H1 (cell line): ENCODE measurements at regions not wholly inside any gene's neighbourhood (a gene's known extent, or its start where the extent isn't known, plus 50 kb on each side); places are given as distances from the start of the nearest gene placed in this dataset.

Experiments
- CTCF ChIP-seq, 3 experiments: IDR thresholded peaks; 1 replicate in 2 of 3; 2 replicates in 1 of 3; pipeline versions ENCODE4 v1.5.1 to v1.6.1; 2011; ENCODE audit warnings: low read length in 3 of 3, mild to moderate bottlenecking in 3 of 3, inconsistent platforms in 2 of 3, low read depth in 1 of 3, moderate library complexity in 1 of 3; ENCODE audit not compliant: insufficient read depth in 1 of 3; ENCODE audit errors: control extremely low read depth in 1 of 3
- MAFK ChIP-seq: IDR thresholded peaks from 2 replicates; pipeline ENCODE4 v1.6.1; 2012; ENCODE audit warnings: low read depth, mild to moderate bottlenecking, improper control_type of control experiment, low read length
- POLR2A ChIP-seq, 2 experiments: IDR thresholded peaks; 1 replicate in 1 of 2; 2 replicates in 1 of 2; pipeline ENCODE4 v1.6.1; 2011; ENCODE audit warnings: low read depth in 2 of 2, low read length in 2 of 2, mild to moderate bottlenecking in 2 of 2; ENCODE audit errors: control extremely low read depth in 1 of 2
- RAD21 ChIP-seq, 2 experiments: IDR thresholded peaks in 1 of 2; conservative IDR thresholded peaks in 1 of 2; 2 replicates each; pipeline ENCODE4 v1.6.1; 2011; ENCODE audit warnings: low read depth in 2 of 2, low read length in 2 of 2, improper control_type of control experiment in 1 of 2, inconsistent platforms in 1 of 2, mild to moderate bottlenecking in 1 of 2, moderate library complexity in 1 of 2
- TCF12 ChIP-seq: IDR thresholded peaks from 2 replicates; pipeline ENCODE4 v1.6.1; 2011; ENCODE audit warnings: low read depth, mild to moderate bottlenecking, low read length

- no peak for TF ChIP-seq POLR2A (IDR thresholded peaks at IDR 0.05; ENCODE audit: control extremely low read depth in 1 of 2, low read depth in 2 of 2, low read length in 2 of 2)
- no peak for TF ChIP-seq CTCF (IDR thresholded peaks at IDR 0.05; ENCODE audit: control extremely low read depth in 1 of 3, insufficient read depth in 1 of 3, low read depth in 1 of 3, low read length in 3 of 3)
- TF ChIP-seq TCF12: no peak
- no peak for TF ChIP-seq RAD21 (IDR thresholded peaks at IDR 0.05 in 1 of 2, conservative IDR thresholded peaks at IDR 0.05 in 1 of 2; ENCODE audit: low read depth in 2 of 2, low read length in 2 of 2)
- no peak for TF ChIP-seq MAFK
Observed at GRCh38 chr18:78612801-78613200, 366.8 kb upstream of the SALL3 start.
